Neural progenitor cell (in vitro differentiated cells): ENCODE measurements at regions not wholly inside any gene's neighbourhood (a gene's known extent, or its start where the extent isn't known, plus 50 kb on each side); places are given as distances from the start of the nearest gene placed in this dataset.

Source experiments
- CTCF ChIP-seq: fragments of 200-600 bp; sonication (generic); IDR thresholded peaks from 2 replicates; pipeline ENCODE4 v1.5.1; 2017; ENCODE audit warnings: antibody characterized with exemption, mild to moderate bottlenecking
- EZH2 ChIP-seq: fragments of 200-600 bp; sonication (generic); IDR thresholded peaks from 2 replicates; pipeline ENCODE4 v1.6.1; 2017; ENCODE audit warnings: antibody characterized with exemption, mild to moderate bottlenecking, moderate library complexity
- EZH2phosphoT487 ChIP-seq: fragments of 200-600 bp; sonication (generic); IDR thresholded peaks from 2 replicates; pipeline ENCODE4 v1.6.1; 2017; ENCODE audit warnings: antibody characterized with exemption

GRCh38 chr6:42511803-42512422, 51.9 kb upstream of the UBR2 start:
- TF ChIP-seq EZH2 (no peak), CTCF (no peak), EZH2phosphoT487 (no peak)
